ENCODE measurements at regions not wholly inside any gene's neighbourhood (a gene's known extent, or its start where the extent isn't known, plus 50 kb on each side); places are given as distances from the start of the nearest gene placed in this dataset.
"Not testable (repeated sequence)": the region's sequence is repeated elsewhere in the genome, so short reads cannot be mapped to it uniquely, and the experiment has no call there.

DNA sequence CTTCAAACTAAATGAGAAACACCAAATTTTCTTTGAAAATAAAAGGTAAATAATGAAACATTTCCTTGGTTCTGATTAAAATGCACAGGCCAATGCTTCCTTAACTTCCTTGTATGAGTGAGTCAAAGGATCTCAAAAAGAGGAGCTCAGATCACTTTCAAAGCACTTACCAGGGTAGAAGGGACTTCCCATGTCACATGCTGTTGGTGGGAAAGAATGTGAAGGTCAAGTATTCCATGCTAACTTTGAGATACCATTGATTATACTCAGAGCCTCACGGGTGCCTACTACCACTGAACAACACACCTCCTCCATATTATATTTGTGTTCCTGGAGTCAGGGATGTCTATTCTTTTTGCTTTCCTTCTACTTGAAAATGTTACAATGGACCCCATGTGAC lies 233.5 kb upstream of the KIAA1217 start:
- no peaks in the 10 kb centered on the region for H3K27me3 Mint-ChIP-seq
- peaks cover 18% of the 10 kb centered on the region for H3K9me3 Mint-ChIP-seq
- no peak overlapping the region for H3K27ac Mint-ChIP-seq (ENCODE audit: low read depth)
- H3K4me3 Mint-ChIP-seq: no peak overlapping the region
- ATAC-seq (replicated peaks; ENCODE audit: extremely low read depth, poor library complexity, severe bottlenecking) (no peak), DNase-seq (ENCODE audit: low spot score in 2 of 2) (no peak)
- no peaks in the 10 kb centered on the region for H3K4me1 Mint-ChIP-seq
- no peaks in the 10 kb centered on the region for H3K36me3 Mint-ChIP-seq (ENCODE audit: insufficient read depth)

DNA sequence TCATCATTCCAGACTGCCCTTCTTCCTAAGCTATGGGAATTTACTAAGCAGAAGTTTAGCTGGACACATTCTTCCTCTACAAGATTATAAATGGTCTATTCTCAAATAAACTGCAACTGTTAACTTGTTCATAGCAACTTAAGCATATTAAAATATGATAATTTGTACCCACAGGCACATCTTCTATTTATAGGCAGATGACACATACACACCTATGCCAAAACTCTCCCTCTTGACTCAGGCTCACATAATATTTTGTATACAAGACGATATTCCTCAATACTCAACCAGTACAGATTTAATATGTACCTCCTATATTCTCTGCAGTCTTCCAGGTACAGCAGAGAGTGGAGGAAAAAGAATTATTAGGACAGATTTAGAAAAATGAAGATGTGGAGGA lies 232.7 kb upstream of the KIAA1217 start:
- no peak for ATAC-seq (replicated peaks; ENCODE audit: extremely low read depth, poor library complexity, severe bottlenecking)

GRCh38 chr10:23978317-23978716 lies 230.6 kb upstream of the KIAA1217 start:
- H3K36me3 Mint-ChIP-seq (ENCODE audit: insufficient read depth): no peaks in the 10 kb centered on the region
- no peaks in the 10 kb centered on the region for H3K27me3 Mint-ChIP-seq
- no peak overlapping the region for H3K4me3 Mint-ChIP-seq
- ATAC-seq (replicated peaks; ENCODE audit: extremely low read depth, poor library complexity, severe bottlenecking) (no peak), DNase-seq (ENCODE audit: low spot score in 2 of 2) (no peak)
- no peak overlapping the region for H3K27ac Mint-ChIP-seq (ENCODE audit: low read depth)
- no peaks in the 10 kb centered on the region for H3K4me1 Mint-ChIP-seq
- peaks cover 21% of the 10 kb centered on the region for H3K9me3 Mint-ChIP-seq

More for the DNA sequence above, 232.7 kb upstream of the KIAA1217 start:
- peaks cover 22% of the 10 kb centered on the region for H3K9me3 Mint-ChIP-seq
- H3K27ac Mint-ChIP-seq (ENCODE audit: low read depth): no peak overlapping the region
- no peaks in the 10 kb centered on the region for H3K36me3 Mint-ChIP-seq (ENCODE audit: insufficient read depth)
- no peaks in the 10 kb centered on the region for H3K4me1 Mint-ChIP-seq
- no peak for DNase-seq (ENCODE audit: low spot score in 2 of 2)
- no peaks in the 10 kb centered on the region for H3K27me3 Mint-ChIP-seq
- no peak overlapping the region for H3K4me3 Mint-ChIP-seq

- DNase-seq (ENCODE audit: low spot score in 2 of 2): no peak
- Mint-ChIP-seq H3K27ac (ENCODE audit: low read depth) (no peak overlapping the region), H3K4me1 (no peaks in the 10 kb centered on the region), H3K4me3 (no peak overlapping the region), H3K36me3 (ENCODE audit: insufficient read depth) (no peaks in the 10 kb centered on the region), H3K9me3 (peaks cover 25% of the 10 kb centered on the region), H3K27me3 (no peaks in the 10 kb centered on the region)
- ATAC-seq (replicated peaks; ENCODE audit: extremely low read depth, poor library complexity, severe bottlenecking): no peak
These were observed 228.8 kb upstream of the KIAA1217 start for GRCh38 chr10:23980094-23980493.

DNA sequence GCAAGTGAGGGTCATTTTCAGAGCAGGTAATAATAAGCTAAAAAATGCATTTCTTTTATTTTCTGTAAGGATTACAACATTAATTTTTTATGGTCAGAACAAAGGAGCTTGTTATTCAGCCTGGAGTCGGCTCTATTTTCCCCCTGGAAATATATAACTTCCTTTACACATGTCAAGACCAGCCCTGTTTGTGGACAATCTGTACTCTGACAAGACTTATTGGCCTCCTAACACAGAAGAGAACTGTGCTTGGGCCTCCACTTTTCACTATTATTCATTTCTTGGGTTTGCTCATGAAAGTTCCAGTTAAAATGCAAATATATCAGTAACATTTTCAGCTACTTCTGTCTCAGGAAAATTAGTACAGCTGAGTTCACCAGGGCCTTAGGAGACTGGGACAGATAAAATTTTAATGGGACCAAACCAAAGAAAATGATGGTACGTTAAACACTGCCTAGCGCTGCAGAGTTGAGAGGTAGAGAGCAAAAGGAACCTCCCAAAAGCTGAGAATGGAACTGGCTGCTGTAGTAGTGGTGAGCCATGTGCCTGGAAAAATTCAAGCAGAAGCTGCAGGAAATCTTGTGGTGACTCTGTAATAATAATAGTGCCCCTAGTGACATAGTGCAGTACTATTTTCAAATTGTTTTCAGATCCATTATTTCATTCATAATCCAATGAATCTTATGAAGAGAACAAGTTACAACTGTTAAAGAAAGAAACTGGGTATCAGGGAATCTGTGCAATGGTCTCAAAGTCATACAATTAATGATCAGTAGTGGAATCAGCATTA lies 227.2 kb upstream of the KIAA1217 start:
- Mint-ChIP-seq H3K27me3 (no peaks in the 10 kb centered on the region), H3K36me3 (ENCODE audit: insufficient read depth) (no peaks in the 10 kb centered on the region), H3K4me3 (no peak overlapping the region), H3K9me3 (peaks cover 25% of the 10 kb centered on the region), H3K27ac (ENCODE audit: low read depth) (no peak overlapping the region), H3K4me1 (no peaks in the 10 kb centered on the region)
- DNase-seq (ENCODE audit: low spot score in 2 of 2): no peak
- ATAC-seq (replicated peaks; ENCODE audit: extremely low read depth, poor library complexity, severe bottlenecking): no peak

DNA sequence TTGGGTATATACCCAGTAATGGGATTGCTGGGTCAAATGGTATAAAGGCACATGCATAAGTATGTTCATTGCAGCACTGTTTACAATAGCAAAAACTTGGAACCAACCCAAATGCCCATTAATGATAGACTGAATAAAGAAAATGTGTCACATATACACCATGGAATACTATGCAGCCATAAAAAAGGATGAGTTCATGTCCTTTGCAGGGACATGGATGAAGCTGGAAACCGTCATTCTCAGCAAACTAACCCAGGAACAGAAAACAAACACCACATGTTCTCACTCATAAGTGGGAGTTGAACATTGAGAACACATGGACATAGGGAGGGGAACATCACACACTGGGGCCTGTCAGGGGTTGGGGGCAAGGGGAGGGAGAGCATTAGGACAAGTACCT lies 224.5 kb upstream of the KIAA1217 start:
- not testable (repeated sequence) for H3K4me3 Mint-ChIP-seq; H3K4me1 Mint-ChIP-seq; H3K27me3 Mint-ChIP-seq; H3K27ac Mint-ChIP-seq (ENCODE audit: low read depth); H3K36me3 Mint-ChIP-seq (ENCODE audit: insufficient read depth); DNase-seq (ENCODE audit: low spot score in 2 of 2); ATAC-seq (replicated peaks; ENCODE audit: extremely low read depth, poor library complexity, severe bottlenecking)
- peaks cover 25% of the 10 kb centered on the region for H3K9me3 Mint-ChIP-seq

GRCh38 chr10:23988006-23988405 lies 220.9 kb upstream of the KIAA1217 start:
- H3K4me1 Mint-ChIP-seq: no peaks in the 10 kb centered on the region
- no peaks in the 10 kb centered on the region for H3K36me3 Mint-ChIP-seq (ENCODE audit: insufficient read depth)
- no peaks in the 10 kb centered on the region for H3K27me3 Mint-ChIP-seq
- H3K4me3 Mint-ChIP-seq: no peak overlapping the region
- H3K27ac Mint-ChIP-seq (ENCODE audit: low read depth): no peak overlapping the region
- no peak for ATAC-seq (replicated peaks; ENCODE audit: extremely low read depth, poor library complexity, severe bottlenecking)
- H3K9me3 Mint-ChIP-seq: peaks cover 12% of the 10 kb centered on the region
- DNase-seq (ENCODE audit: low spot score in 2 of 2): no peak

DNA sequence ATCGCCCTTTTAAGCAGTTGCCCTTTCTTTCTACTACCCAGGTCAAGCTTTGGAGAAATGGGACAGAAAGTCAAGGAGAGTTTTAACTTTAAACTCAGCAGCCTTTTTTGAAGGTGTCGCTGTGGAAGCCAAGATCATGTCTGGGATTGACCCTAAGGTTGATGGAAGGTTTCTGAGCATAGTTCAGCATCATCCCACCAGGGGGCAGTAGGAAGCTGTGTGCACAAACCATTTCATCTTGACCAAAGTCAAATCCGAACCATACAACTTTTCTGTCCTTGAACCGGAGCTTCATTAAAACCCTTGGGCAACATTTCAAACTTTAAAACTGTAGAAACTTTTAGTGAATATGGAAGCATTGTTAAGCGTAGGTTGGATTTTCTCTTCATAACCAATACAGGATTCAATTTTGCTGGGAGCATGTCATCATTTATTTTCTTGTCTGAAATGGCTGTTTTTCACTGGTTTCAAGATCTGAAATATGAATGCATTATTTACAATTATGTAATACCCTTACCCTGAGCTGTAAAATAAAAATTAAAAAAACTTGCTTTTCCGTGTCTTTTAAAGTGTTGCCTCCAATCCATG lies 214.4 kb upstream of the KIAA1217 start:
- no peaks in the 10 kb centered on the region for H3K36me3 Mint-ChIP-seq (ENCODE audit: insufficient read depth)
- no peaks in the 10 kb centered on the region for H3K27me3 Mint-ChIP-seq
- ATAC-seq (replicated peaks; ENCODE audit: extremely low read depth, poor library complexity, severe bottlenecking) (no peak), DNase-seq (ENCODE audit: low spot score in 2 of 2) (no peak)
- no peak overlapping the region for H3K27ac Mint-ChIP-seq (ENCODE audit: low read depth)
- H3K9me3 Mint-ChIP-seq: no peaks in the 10 kb centered on the region
- H3K4me3 Mint-ChIP-seq: no peak overlapping the region
- no peaks in the 10 kb centered on the region for H3K4me1 Mint-ChIP-seq

- no peak overlapping the region for H3K27ac Mint-ChIP-seq (ENCODE audit: low read depth)
These were observed 209.5 kb upstream of the KIAA1217 start for GRCh38 chr10:23999445-23999844.

GRCh38 chr10:24000271-24000813 lies 208.6 kb upstream of the KIAA1217 start:
- no peak overlapping the region for H3K4me3 Mint-ChIP-seq
- DNase-seq (ENCODE audit: low spot score in 2 of 2) (no peak), ATAC-seq (replicated peaks; ENCODE audit: extremely low read depth, poor library complexity, severe bottlenecking) (no peak)
- H3K36me3 Mint-ChIP-seq (ENCODE audit: insufficient read depth): no peaks in the 10 kb centered on the region
- H3K4me1 Mint-ChIP-seq: no peaks in the 10 kb centered on the region
- no peak overlapping the region for H3K27ac Mint-ChIP-seq (ENCODE audit: low read depth)
- H3K9me3 Mint-ChIP-seq: no peaks in the 10 kb centered on the region
- H3K27me3 Mint-ChIP-seq: no peaks in the 10 kb centered on the region

More at GRCh38 chr10:23999445-23999844, 209.5 kb upstream of the KIAA1217 start:
- no peak overlapping the region for H3K4me3 Mint-ChIP-seq
- H3K9me3 Mint-ChIP-seq: no peaks in the 10 kb centered on the region
- no peaks in the 10 kb centered on the region for H3K27me3 Mint-ChIP-seq
- H3K4me1 Mint-ChIP-seq: no peaks in the 10 kb centered on the region
- DNase-seq (ENCODE audit: low spot score in 2 of 2) (no peak), ATAC-seq (replicated peaks; ENCODE audit: extremely low read depth, poor library complexity, severe bottlenecking) (no peak)
- no peaks in the 10 kb centered on the region for H3K36me3 Mint-ChIP-seq (ENCODE audit: insufficient read depth)

- Mint-ChIP-seq H3K4me3 (no peak overlapping the region), H3K9me3 (peaks cover 5% of the 10 kb centered on the region), H3K36me3 (ENCODE audit: insufficient read depth) (no peaks in the 10 kb centered on the region), H3K4me1 (no peaks in the 10 kb centered on the region), H3K27ac (ENCODE audit: low read depth) (no peak overlapping the region), H3K27me3 (no peaks in the 10 kb centered on the region)
- ATAC-seq (replicated peaks; ENCODE audit: extremely low read depth, poor library complexity, severe bottlenecking) (no peak), DNase-seq (ENCODE audit: low spot score in 2 of 2) (no peak)
These were observed 202.2 kb upstream of the KIAA1217 start for GRCh38 chr10:24006741-24007140.

DNA sequence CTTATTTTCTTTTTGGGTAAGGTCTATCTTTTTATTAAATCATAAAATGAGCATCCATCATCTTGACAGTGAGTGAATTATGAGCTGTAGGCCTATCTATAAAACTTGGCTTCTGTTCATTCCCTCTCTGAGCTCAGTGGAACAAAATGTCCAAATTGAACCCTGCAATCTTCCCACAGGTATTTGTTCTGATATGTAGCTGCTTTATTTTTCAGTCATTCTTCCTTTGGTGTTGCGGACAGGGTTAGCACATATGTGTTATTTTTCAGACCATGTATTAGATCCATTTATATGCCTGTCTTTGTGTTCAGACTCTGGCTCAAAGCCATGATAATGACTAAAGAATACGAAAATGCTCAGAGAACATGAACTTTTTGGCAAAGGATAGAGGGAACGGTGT lies 201.6 kb upstream of the KIAA1217 start:
- Mint-ChIP-seq H3K27me3 (no peaks in the 10 kb centered on the region), H3K36me3 (ENCODE audit: insufficient read depth) (no peaks in the 10 kb centered on the region), H3K4me1 (no peaks in the 10 kb centered on the region), H3K27ac (ENCODE audit: low read depth) (no peak overlapping the region), H3K4me3 (no peak overlapping the region), H3K9me3 (peaks cover 5% of the 10 kb centered on the region)
- no peak for DNase-seq (ENCODE audit: low spot score in 2 of 2)
- ATAC-seq (replicated peaks; ENCODE audit: extremely low read depth, poor library complexity, severe bottlenecking): no peak
